HEK293 (cell line): ENCODE measurements at regions not wholly inside any gene's neighbourhood (a gene's known extent, or its start where the extent isn't known, plus 50 kb on each side); places are given as distances from the start of the nearest gene placed in this dataset.

ENCODE experiments used
- CTCF ChIA-PET: fragments of 350-600 bp; formaldehyde crosslinking; extraction: SDS; loops from one replicate; lab custom pipeline; 2021; ENCODE audit warnings: antibody characterized with exemption; lab: Yijun Ruan, JAX
- POLR2A ChIA-PET: fragments of 300-600 bp; formaldehyde crosslinking; extraction: SDS; loops from one replicate; lab custom pipeline; 2020; ENCODE audit warnings: antibody characterized with exemption, inconsistent platforms; lab: Yijun Ruan, JAX
- H3K27ac ChIP-seq: fragments of 200-500 bp; sonication (Bioruptor generic); 2 replicates; pipeline ENCODE4 v1.5.1; 2014; ENCODE audit warnings: low read depth, low read length, control low read depth, inconsistent platforms; ENCODE audit errors: extremely low read depth
- H3K36me3 ChIP-seq, 2 experiments: fragments of 200-500 bp in 1 of 2; sonication (Bioruptor generic) in 1 of 2; 1 replicate in 1 of 2; 2 replicates in 1 of 2; pipeline ENCODE4 v1.5.1; 2014 to 2017; ENCODE audit warnings: inconsistent platforms in 2 of 2, low read length in 2 of 2; ENCODE audit not compliant: control insufficient read depth in 2 of 2, insufficient read depth in 1 of 2
- H3K4me1 ChIP-seq: fragments of 200-500 bp; sonication (Bioruptor generic); 2 replicates; pipeline ENCODE4 v1.5.1; 2014; ENCODE audit warnings: mild to moderate bottlenecking, low read length, inconsistent platforms; ENCODE audit not compliant: control insufficient read depth, insufficient read depth
- H3K4me3 ChIP-seq: 2 replicates; pipeline ENCODE4 v1.5.1; 2011; ENCODE audit warnings: low read depth, mild to moderate bottlenecking, control low read depth, low read length, moderate library complexity
- H3K9me3 ChIP-seq: fragments of 200-500 bp; sonication (Bioruptor generic); 2 replicates; pipeline ENCODE4 v1.5.1; 2014; ENCODE audit warnings: low read depth, low read length, inconsistent platforms; ENCODE audit not compliant: control insufficient read depth, insufficient read depth
- KLF1 ChIP-seq: fragments of 450-650 bp; formaldehyde crosslinking; IDR thresholded peaks from 2 replicates; pipeline ENCODE4 v1.5.1; 2016; ENCODE audit warnings: missing biosample characterization, missing genetic modification characterization
- KLF8 ChIP-seq: fragments of 450-650 bp; formaldehyde crosslinking; IDR thresholded peaks from 2 replicates; pipeline ENCODE4 v1.5.1; 2016; ENCODE audit warnings: missing biosample characterization, missing genetic modification characterization
- TRIM28 ChIP-seq: IDR thresholded peaks from 2 replicates; pipeline ENCODE4 v1.6.1; 2011; ENCODE audit warnings: low read length, control low read depth, borderline replicate concordance
- ZFHX2 ChIP-seq: fragments of 450-650 bp; formaldehyde crosslinking; conservative IDR thresholded peaks from 2 replicates; pipeline ENCODE4 v1.5.1; 2016; ENCODE audit warnings: missing biosample characterization, missing genetic modification characterization
- ZIC2 ChIP-seq: fragments of 450-650 bp; formaldehyde crosslinking; IDR thresholded peaks from 2 replicates; pipeline ENCODE4 v1.5.1; 2016; ENCODE audit warnings: missing biosample characterization, missing genetic modification characterization
- ZNF221 ChIP-seq: fragments of 450-650 bp; formaldehyde crosslinking; IDR thresholded peaks from 2 replicates; pipeline ENCODE4 v1.5.1; 2017; ENCODE audit warnings: missing biosample characterization, missing genetic modification characterization, borderline replicate concordance
- ZNF23 ChIP-seq: fragments of 450-650 bp; formaldehyde crosslinking; IDR thresholded peaks from 2 replicates; pipeline ENCODE4 v1.5.1; 2016; ENCODE audit warnings: missing biosample characterization, missing genetic modification characterization, borderline replicate concordance
- ZNF354C ChIP-seq: fragments of 450-650 bp; formaldehyde crosslinking; IDR thresholded peaks from 2 replicates; pipeline ENCODE4 v1.5.1; 2016; ENCODE audit warnings: missing biosample characterization, missing genetic modification characterization, low read depth, borderline replicate concordance
- ZNF404 ChIP-seq: fragments of 450-650 bp; formaldehyde crosslinking; IDR thresholded peaks from 2 replicates; pipeline ENCODE4 v1.5.1; 2017; ENCODE audit warnings: missing biosample characterization, missing genetic modification characterization
- ZNF416 ChIP-seq: fragments of 450-650 bp; formaldehyde crosslinking; IDR thresholded peaks from 2 replicates; pipeline ENCODE4 v1.5.1; 2016; ENCODE audit warnings: missing biosample characterization, missing genetic modification characterization
- ZNF423 ChIP-seq: fragments of 450-650 bp; formaldehyde crosslinking; IDR thresholded peaks from 2 replicates; pipeline ENCODE4 v1.5.1; 2016; ENCODE audit warnings: missing biosample characterization, missing genetic modification characterization
- ZNF473 ChIP-seq: fragments of 450-650 bp; formaldehyde crosslinking; IDR thresholded peaks from 2 replicates; pipeline ENCODE4 v1.5.1; 2017; ENCODE audit warnings: missing biosample characterization, missing genetic modification characterization
- ZNF560 ChIP-seq: fragments of 450-650 bp; formaldehyde crosslinking; IDR thresholded peaks from 2 replicates; pipeline ENCODE4 v1.5.1; 2017; ENCODE audit warnings: missing biosample characterization, missing genetic modification characterization, borderline replicate concordance
- ZNF664 ChIP-seq: fragments of 450-650 bp; formaldehyde crosslinking; IDR thresholded peaks from 2 replicates; pipeline ENCODE4 v1.5.1; 2016; ENCODE audit warnings: missing biosample characterization, missing genetic modification characterization
- ZNF670 ChIP-seq: fragments of 450-650 bp; formaldehyde crosslinking; IDR thresholded peaks from 2 replicates; pipeline ENCODE4 v1.5.1; 2016; ENCODE audit warnings: missing biosample characterization, missing genetic modification characterization, low read depth
- ZNF76 ChIP-seq: fragments of 450-650 bp; formaldehyde crosslinking; IDR thresholded peaks from 2 replicates; pipeline ENCODE4; 2016; ENCODE audit warnings: low read depth, missing biosample characterization, missing genetic modification characterization, borderline replicate concordance
- ZNF776 ChIP-seq: fragments of 450-650 bp; formaldehyde crosslinking; IDR thresholded peaks from 2 replicates; pipeline ENCODE4 v1.5.0; 2017; ENCODE audit warnings: missing biosample characterization, missing genetic modification characterization, borderline replicate concordance
- TF ChIP-seq, protein P1 (sequence below): fragments of 450-650 bp; formaldehyde crosslinking; IDR thresholded peaks from 2 replicates; pipeline ENCODE4 v1.5.1; 2016; ENCODE audit warnings: missing biosample characterization, missing genetic modification characterization
- TF ChIP-seq, protein P2 (sequence below): fragments of 450-650 bp; IDR thresholded peaks from 2 replicates; pipeline ENCODE4 v1.5.1; 2018; ENCODE audit warnings: missing biosample characterization, missing genetic modification characterization
- TF ChIP-seq, protein P3 (sequence below): fragments of 450-650 bp; formaldehyde crosslinking; IDR thresholded peaks from 2 replicates; pipeline ENCODE4 v1.5.1; 2016; ENCODE audit warnings: missing biosample characterization, missing genetic modification characterization
- TF ChIP-seq, protein P4 (sequence below): fragments of 450-650 bp; formaldehyde crosslinking; IDR thresholded peaks from 2 replicates; pipeline ENCODE4 v1.5.1; 2016; ENCODE audit warnings: missing biosample characterization, missing genetic modification characterization, low read depth

DNA sequence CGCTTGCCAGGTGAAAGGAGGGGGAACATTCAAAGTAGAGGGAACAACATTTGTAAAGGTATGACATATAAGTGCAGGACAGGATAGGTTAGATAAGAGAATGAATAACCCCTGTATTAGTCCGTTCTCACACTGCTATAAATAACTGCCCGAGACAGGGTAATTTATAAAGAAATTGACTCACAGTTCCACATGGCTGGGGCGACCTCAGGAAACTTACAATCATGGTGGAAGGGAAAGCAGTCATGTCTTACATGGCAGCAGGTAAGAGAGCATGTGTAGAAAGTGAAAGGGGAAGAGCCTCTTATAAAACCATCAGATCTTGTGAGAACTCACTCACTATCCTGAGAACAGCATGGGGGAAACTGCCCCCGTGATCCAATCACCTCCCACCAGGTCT, 223.8 kb downstream of the SOX9 start (continued):
- TF ChIP-seq, protein P1, sequence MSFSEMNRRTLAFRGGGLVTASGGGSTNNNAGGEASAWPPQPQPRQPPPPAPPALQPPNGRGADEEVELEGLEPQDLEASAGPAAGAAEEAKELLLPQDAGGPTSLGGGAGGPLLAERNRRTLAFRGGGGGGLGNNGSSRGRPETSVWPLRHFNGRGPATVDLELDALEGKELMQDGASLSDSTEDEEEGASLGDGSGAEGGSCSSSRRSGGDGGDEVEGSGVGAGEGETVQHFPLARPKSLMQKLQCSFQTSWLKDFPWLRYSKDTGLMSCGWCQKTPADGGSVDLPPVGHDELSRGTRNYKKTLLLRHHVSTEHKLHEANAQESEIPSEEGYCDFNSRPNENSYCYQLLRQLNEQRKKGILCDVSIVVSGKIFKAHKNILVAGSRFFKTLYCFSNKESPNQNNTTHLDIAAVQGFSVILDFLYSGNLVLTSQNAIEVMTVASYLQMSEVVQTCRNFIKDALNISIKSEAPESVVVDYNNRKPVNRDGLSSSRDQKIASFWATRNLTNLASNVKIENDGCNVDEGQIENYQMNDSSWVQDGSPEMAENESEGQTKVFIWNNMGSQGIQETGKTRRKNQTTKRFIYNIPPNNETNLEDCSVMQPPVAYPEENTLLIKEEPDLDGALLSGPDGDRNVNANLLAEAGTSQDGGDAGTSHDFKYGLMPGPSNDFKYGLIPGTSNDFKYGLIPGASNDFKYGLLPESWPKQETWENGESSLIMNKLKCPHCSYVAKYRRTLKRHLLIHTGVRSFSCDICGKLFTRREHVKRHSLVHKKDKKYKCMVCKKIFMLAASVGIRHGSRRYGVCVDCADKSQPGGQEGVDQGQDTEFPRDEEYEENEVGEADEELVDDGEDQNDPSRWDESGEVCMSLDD (tag by site-specific recombination), result no peak
- TF ChIP-seq, all 188 proteins: peak for 0

DNA sequence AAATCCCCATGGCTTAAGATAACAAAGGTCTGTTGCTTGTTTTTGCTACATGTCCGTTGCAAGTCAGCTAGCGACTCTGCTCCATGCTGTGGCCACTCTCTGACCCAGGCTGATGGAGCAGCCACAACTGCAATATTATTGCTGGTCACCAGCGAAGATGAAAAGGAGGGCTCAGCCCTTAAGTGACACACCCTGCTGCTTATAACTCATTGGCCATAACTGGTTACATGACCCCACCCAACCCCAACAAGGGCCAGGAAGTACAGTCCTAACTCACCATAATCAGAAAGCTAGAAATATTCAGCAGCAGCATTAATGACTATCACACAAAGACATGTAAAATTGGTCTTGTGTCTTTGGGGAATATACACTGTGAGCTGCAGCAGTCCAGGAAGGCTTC, 224.3 kb downstream of the SOX9 start:
- H3K9me3 ChIP-seq, result no peaks in the 10 kb centered on the region
- no peak overlapping the region for H3K4me3 ChIP-seq
- ChIA-PET POLR2A (interaction anchor here (0.6 kb wide), 1 partner anchor 41 kb away, joined by 5 read pairs; no protein-coding TSS in a partner anchor), CTCF (interaction anchor here (0.6 kb wide), 1 partner anchor 595 kb away, joined by 3 read pairs; no protein-coding TSS in a partner anchor)
- no peak overlapping the region for H3K27ac ChIP-seq
- no peaks in the 10 kb centered on the region for H3K36me3 ChIP-seq
- TF ChIP-seq KLF1 (tag by site-specific recombination) (peak; percentile 31; the same call in 1 of the 2 replicates), ZNF354C (tag by site-specific recombination) (no peak), ZIC2 (tag by site-specific recombination) (peak; percentile 45)
- H3K4me1 ChIP-seq, result no peaks in the 10 kb centered on the region

DNA sequence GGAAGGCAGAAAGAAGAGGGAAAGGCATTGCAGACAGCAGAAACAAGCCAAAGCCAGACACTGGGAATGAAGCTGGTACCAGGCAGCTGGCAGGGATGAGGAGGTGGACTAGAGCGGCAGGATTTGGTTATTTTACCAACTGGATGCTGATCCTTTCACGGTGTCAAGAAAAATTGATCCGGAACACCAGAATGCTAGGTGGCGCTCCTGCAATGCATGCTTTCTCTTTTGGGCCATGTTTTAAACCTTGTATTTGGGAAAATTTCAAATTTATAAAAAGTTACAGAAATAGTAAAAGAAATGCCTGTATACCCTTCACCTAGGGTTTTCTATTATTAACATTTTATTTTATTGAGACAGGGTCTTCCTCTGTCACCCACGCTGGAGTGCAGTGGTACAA, 224.7 kb downstream of the SOX9 start:
- no peaks in the 10 kb centered on the region for H3K4me1 ChIP-seq
- ChIA-PET CTCF (interaction anchor here (0.6 to 0.7 kb wide), 2 partner anchors 65 to 595 kb away, joined by 3 read pairs; no protein-coding TSS in a partner anchor), POLR2A (interaction anchor here (0.6 to 1.2 kb wide), 2 partner anchors 41 to 225 kb away, joined by 5 to 13 read pairs; partner anchors contain the start of gene SOX9)

DNA sequence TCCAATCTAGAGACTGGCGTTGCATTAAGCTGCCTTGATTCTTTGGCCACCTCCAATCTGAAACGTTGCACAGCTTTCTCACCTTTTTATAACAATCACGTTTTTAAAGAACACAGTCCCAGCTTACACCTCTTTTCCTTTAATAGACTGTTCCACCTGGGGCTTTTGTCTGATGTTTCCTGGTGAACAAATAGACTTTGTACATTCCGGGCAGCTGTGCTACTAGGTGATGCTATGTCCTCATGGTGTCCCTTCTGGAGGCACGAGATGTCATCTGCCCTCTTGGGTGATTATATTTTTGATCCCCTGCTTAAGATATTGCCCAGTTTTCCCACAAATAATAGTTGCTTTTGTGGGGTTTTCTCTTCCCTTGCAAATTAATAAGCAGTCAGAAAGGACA, 225.5 kb downstream of the SOX9 start:
- POLR2A ChIA-PET, result interaction anchor here (1.2 kb wide), 1 partner anchor 226 kb away, joined by 13 read pairs; the partner anchor contains the start of gene SOX9
- H3K4me1 ChIP-seq, result no peaks in the 10 kb centered on the region; the same call in 1 of the 2 replicates
- H3K36me3 ChIP-seq, result no peaks in the 10 kb centered on the region
- no peak overlapping the region for H3K4me3 ChIP-seq
- CTCF ChIA-PET, result no interaction called here
- H3K27ac ChIP-seq, result no peak overlapping the region
- H3K9me3 ChIP-seq, result no peaks in the 10 kb centered on the region
- TF ChIP-seq KLF8 (no peak), ZNF473 (no peak), ZNF221 (tag by site-specific recombination) (no peak), ZNF670 (no peak), ZFHX2 (no peak), ZNF76 (tag by site-specific recombination) (no peak), ZNF560 (no peak), ZNF23 (no peak), ZNF664 (no peak), ZNF416 (no peak)
- TF ChIP-seq, protein P2, sequence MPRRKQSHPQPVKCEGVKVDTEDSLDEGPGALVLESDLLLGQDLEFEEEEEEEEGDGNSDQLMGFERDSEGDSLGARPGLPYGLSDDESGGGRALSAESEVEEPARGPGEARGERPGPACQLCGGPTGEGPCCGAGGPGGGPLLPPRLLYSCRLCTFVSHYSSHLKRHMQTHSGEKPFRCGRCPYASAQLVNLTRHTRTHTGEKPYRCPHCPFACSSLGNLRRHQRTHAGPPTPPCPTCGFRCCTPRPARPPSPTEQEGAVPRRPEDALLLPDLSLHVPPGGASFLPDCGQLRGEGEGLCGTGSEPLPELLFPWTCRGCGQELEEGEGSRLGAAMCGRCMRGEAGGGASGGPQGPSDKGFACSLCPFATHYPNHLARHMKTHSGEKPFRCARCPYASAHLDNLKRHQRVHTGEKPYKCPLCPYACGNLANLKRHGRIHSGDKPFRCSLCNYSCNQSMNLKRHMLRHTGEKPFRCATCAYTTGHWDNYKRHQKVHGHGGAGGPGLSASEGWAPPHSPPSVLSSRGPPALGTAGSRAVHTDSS (tag by site-specific recombination), result no peak
- TF ChIP-seq, protein P3, sequence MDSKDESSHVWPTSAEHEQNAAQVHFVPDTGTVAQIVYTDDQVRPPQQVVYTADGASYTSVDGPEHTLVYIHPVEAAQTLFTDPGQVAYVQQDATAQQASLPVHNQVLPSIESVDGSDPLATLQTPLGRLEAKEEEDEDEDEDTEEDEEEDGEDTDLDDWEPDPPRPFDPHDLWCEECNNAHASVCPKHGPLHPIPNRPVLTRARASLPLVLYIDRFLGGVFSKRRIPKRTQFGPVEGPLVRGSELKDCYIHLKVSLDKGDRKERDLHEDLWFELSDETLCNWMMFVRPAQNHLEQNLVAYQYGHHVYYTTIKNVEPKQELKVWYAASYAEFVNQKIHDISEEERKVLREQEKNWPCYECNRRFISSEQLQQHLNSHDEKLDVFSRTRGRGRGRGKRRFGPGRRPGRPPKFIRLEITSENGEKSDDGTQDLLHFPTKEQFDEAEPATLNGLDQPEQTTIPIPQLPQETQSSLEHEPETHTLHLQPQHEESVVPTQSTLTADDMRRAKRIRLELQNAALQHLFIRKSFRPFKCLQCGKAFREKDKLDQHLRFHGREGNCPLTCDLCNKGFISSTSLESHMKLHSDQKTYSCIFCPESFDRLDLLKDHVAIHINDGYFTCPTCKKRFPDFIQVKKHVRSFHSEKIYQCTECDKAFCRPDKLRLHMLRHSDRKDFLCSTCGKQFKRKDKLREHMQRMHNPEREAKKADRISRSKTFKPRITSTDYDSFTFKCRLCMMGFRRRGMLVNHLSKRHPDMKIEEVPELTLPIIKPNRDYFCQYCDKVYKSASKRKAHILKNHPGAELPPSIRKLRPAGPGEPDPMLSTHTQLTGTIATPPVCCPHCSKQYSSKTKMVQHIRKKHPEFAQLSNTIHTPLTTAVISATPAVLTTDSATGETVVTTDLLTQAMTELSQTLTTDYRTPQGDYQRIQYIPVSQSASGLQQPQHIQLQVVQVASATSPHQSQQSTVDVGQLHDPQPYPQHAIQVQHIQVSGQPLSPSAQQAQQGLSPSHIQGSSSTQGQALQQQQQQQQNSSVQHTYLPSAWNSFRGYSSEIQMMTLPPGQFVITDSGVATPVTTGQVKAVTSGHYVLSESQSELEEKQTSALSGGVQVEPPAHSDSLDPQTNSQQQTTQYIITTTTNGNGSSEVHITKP (tag by site-specific recombination), result no peak
- TF ChIP-seq, protein P4, sequence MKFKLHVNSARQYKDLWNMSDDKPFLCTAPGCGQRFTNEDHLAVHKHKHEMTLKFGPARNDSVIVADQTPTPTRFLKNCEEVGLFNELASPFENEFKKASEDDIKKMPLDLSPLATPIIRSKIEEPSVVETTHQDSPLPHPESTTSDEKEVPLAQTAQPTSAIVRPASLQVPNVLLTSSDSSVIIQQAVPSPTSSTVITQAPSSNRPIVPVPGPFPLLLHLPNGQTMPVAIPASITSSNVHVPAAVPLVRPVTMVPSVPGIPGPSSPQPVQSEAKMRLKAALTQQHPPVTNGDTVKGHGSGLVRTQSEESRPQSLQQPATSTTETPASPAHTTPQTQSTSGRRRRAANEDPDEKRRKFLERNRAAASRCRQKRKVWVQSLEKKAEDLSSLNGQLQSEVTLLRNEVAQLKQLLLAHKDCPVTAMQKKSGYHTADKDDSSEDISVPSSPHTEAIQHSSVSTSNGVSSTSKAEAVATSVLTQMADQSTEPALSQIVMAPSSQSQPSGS (tag by site-specific recombination), result no peak

More for the DNA sequence above, 224.7 kb downstream of the SOX9 start:
- H3K36me3 ChIP-seq, result no peaks in the 10 kb centered on the region
- H3K4me3 ChIP-seq, result no peak overlapping the region
- H3K27ac ChIP-seq, result no peak overlapping the region
- TF ChIP-seq ZNF404 (tag by site-specific recombination) (no peak), ZNF776 (no peak), ZNF423 (no peak), TRIM28 (no peak)
- TF ChIP-seq, all 188 proteins: peak for 0
- no peaks in the 10 kb centered on the region for H3K9me3 ChIP-seq
